HCT116 (cell line): ENCODE measurements at regions not wholly inside any gene's neighbourhood (a gene's known extent, or its start where the extent isn't known, plus 50 kb on each side); places are given as distances from the start of the nearest gene placed in this dataset.

ENCODE experiments used
- ATAC-seq: fragments of 200-7000 bp; cut with Tn5 transposase; 2 replicates; pipeline ENCODE4 v1.9.1; 2020; ENCODE audit warnings: mild to moderate bottlenecking, moderate library complexity
- BruUV-seq: library from RNA; stranded (reverse); fragments of 400-500 nt; replicated peaks from 2 replicates; lab custom pipeline; 2021; lab: Mats Ljungman, UMichigan
- CTCF ChIA-PET: fragments of 300-600 bp; sonication (Branson Sonifier 250); formaldehyde crosslinking; loops from one replicate; lab custom pipeline; 2021; ENCODE audit warnings: antibody characterized with exemption; lab: Charles Lee
- POLR2A ChIA-PET: fragments of 300-600, 350-600 bp; sonication (Branson Sonifier 250); formaldehyde crosslinking; loops from one replicate; lab custom pipeline; 2021; ENCODE audit warnings: antibody characterized with exemption; lab: Charles Lee
- RAD21 ChIA-PET, 2 experiments: fragments of 300-600 bp; sonication (Branson Sonifier 250); formaldehyde crosslinking; loops; one replicate each; lab custom pipeline; 2023; ENCODE audit warnings: low total read pairs in 2 of 2; ENCODE audit not compliant: uncharacterized antibody in 2 of 2, unreplicated experiment in 2 of 2, low non-redundant PET in 1 of 2; lab: Charles Lee
- DNase-seq: peaks from one replicate; pipeline ENCODE4 v3.0.0-alpha.2; 2010; ENCODE audit warnings: low read depth, low spot score
- H2AFZ ChIP-seq: fragments of 200-600 bp; shearing (Covaris generic), sonication (generic); 2 replicates; pipeline ENCODE4 v1.6.1; 2017; ENCODE audit warnings: low read depth, mixed run types, mixed read lengths, antibody characterized with exemption, low read length; ENCODE audit not compliant: poor library complexity, severe bottlenecking
- H3K27ac ChIP-seq: 2 replicates; pipeline ENCODE4 v1.5.1; 2012; ENCODE audit warnings: low read depth, low read length
- H3K27me3 ChIP-seq: fragments of 200-600 bp; sonication (generic); 2 replicates; pipeline ENCODE4 v1.6.1; 2016; ENCODE audit warnings: mixed run types, low read length, mixed read lengths; ENCODE audit not compliant: insufficient read depth
- H3K36me3 ChIP-seq, 2 experiments: fragments of 200-500 bp in 1 of 2; fragments of 200-600 bp in 1 of 2; sonication (Bioruptor generic) in 1 of 2; sonication (generic) in 1 of 2; 2 replicates each; pipeline versions ENCODE4 v1.5.1 to v1.6.1; 2014 to 2016; ENCODE audit warnings: low read length in 2 of 2, inconsistent platforms in 1 of 2, mixed read lengths in 1 of 2, mixed run types in 1 of 2; ENCODE audit not compliant: insufficient read depth in 2 of 2, control insufficient read depth in 1 of 2
- H3K4me1 ChIP-seq, 2 experiments: fragments of 200-600 bp in 1 of 2; sonication (generic) in 1 of 2; 2 replicates each; pipeline versions ENCODE4 v1.5.1 to v1.6.1; 2012 to 2017; ENCODE audit warnings: low read length in 2 of 2, inconsistent platforms in 1 of 2, mild to moderate bottlenecking in 1 of 2, mixed read lengths in 1 of 2, mixed run types in 1 of 2, moderate library complexity in 1 of 2; ENCODE audit not compliant: insufficient read depth in 2 of 2, control insufficient read depth in 1 of 2
- H3K4me2 ChIP-seq: fragments of 200-600 bp; sonication (generic); 2 replicates; pipeline ENCODE4 v1.6.1; 2017; ENCODE audit warnings: mixed run types, low read length, mixed read lengths
- H3K4me3 ChIP-seq, 2 experiments: fragments of 200-600 bp in 1 of 2; sonication (generic) in 1 of 2; replicated peaks in 1 of 2; 2 replicates each; pipeline ENCODE4 v1.5.1; 2011 to 2016; ENCODE audit warnings: low read length in 2 of 2, control low read depth in 1 of 2, low read depth in 1 of 2, mild to moderate bottlenecking in 1 of 2, mixed read lengths in 1 of 2, mixed run types in 1 of 2
- H3K79me2 ChIP-seq: fragments of 200-600 bp; sonication (generic); 2 replicates; pipeline ENCODE4 v1.6.1; 2017; ENCODE audit warnings: mild to moderate bottlenecking, mixed run types, low read length, moderate library complexity, mixed read lengths; ENCODE audit not compliant: insufficient read depth
- H3K9ac ChIP-seq: fragments of 200-600 bp; sonication (generic); 2 replicates; pipeline ENCODE4 v1.6.1; 2016; ENCODE audit warnings: low read length, mixed read lengths
- H3K9me2 ChIP-seq: fragments of 200-600 bp; sonication (generic), shearing (Covaris generic); 2 replicates; pipeline ENCODE4 v1.6.1; 2017; ENCODE audit warnings: mixed run types, mild to moderate bottlenecking, moderate library complexity; ENCODE audit not compliant: insufficient read depth
- H3K9me3 ChIP-seq, 2 experiments: fragments of 200-500 bp in 1 of 2; fragments of 200-600 bp in 1 of 2; sonication (Bioruptor generic) in 1 of 2; sonication (generic) in 1 of 2; 2 replicates each; pipeline ENCODE4 v1.6.1; 2014 to 2017; ENCODE audit warnings: low read length in 2 of 2, mixed read lengths in 2 of 2, inconsistent platforms in 1 of 2, low read depth in 1 of 2, mild to moderate bottlenecking in 1 of 2, mixed run types in 1 of 2, moderate library complexity in 1 of 2; ENCODE audit not compliant: control insufficient read depth in 1 of 2, insufficient read depth in 1 of 2
- H4K20me1 ChIP-seq: fragments of 200-600 bp; sonication (generic), shearing (Covaris generic); 2 replicates; pipeline ENCODE4 v1.6.1; 2017; ENCODE audit warnings: mixed run types, mild to moderate bottlenecking, moderate library complexity; ENCODE audit not compliant: insufficient read depth
- EGR1 ChIP-seq: IDR thresholded peaks from 2 replicates; pipeline ENCODE4 v1.6.1; 2012; ENCODE audit warnings: low read depth
- ELF1 ChIP-seq: IDR thresholded peaks from 2 replicates; pipeline ENCODE4 v1.6.1; 2012; ENCODE audit warnings: low read depth, borderline replicate concordance
- MAX ChIP-seq: IDR thresholded peaks from 2 replicates; pipeline ENCODE4 v1.6.1; 2012
- POLR2A ChIP-seq: IDR thresholded peaks from 2 replicates; pipeline ENCODE4 v1.7.0; 2011; ENCODE audit warnings: borderline replicate concordance; ENCODE audit not compliant: insufficient read depth, insufficient read length; ENCODE audit errors: extremely low read depth
- SIN3A ChIP-seq: IDR thresholded peaks from 2 replicates; pipeline ENCODE4 v1.6.1; 2012; ENCODE audit warnings: low read depth
- intact Hi-C: fragments of 100-400 bp; cut with micrococcal nuclease; formaldehyde crosslinking; loops from 2 replicates; pipeline ENCODE4 v1.10.0; 2022
- TF ChIP-seq, protein P1 (sequence below): IDR thresholded peaks from 2 replicates; pipeline ENCODE4 v1.6.1; 2011; ENCODE audit warnings: mild to moderate bottlenecking, low read length, moderate library complexity; ENCODE audit not compliant: insufficient replicate concordance; ENCODE audit errors: extremely low read depth
- TF ChIP-seq, protein P2 (sequence below): IDR thresholded peaks from 2 replicates; pipeline ENCODE4 v1.6.1; 2012

GRCh38 chr5:112549127-112549526, 130.1 kb upstream of the EPB41L4A start:
- Histone ChIP-seq H3K27ac (no peak overlapping the region), H3K27me3 (peaks cover 8% of the 10 kb centered on the region; the same call in 1 of the 2 replicates), H3K79me2 (no peaks in the 10 kb centered on the region), H3K36me3 (no peaks in the 10 kb centered on the region), H3K4me3 (no peak overlapping the region), H4K20me1 (no peaks in the 10 kb centered on the region), H3K9me2 (no peaks in the 10 kb centered on the region), H2AFZ (no peak overlapping the region), H3K9me3 (no peaks in the 10 kb centered on the region), H3K9ac (no peak overlapping the region), H3K4me1 (no peaks in the 10 kb centered on the region), H3K4me2 (no peak overlapping the region)
- intact Hi-C loops = loop anchor here (5.0 kb wide), 1 partner anchor 373 kb away; the partner anchor contains the start of gene REEP5
- no peak for TF ChIP-seq ELF1
- RAD21 ChIA-PET = no interaction called here
- POLR2A ChIA-PET = no interaction called here
- no TSS peak for BruUV-seq
- ATAC-seq (no peak), DNase-seq (no peak)
- CTCF ChIA-PET = no interaction called here

DNA sequence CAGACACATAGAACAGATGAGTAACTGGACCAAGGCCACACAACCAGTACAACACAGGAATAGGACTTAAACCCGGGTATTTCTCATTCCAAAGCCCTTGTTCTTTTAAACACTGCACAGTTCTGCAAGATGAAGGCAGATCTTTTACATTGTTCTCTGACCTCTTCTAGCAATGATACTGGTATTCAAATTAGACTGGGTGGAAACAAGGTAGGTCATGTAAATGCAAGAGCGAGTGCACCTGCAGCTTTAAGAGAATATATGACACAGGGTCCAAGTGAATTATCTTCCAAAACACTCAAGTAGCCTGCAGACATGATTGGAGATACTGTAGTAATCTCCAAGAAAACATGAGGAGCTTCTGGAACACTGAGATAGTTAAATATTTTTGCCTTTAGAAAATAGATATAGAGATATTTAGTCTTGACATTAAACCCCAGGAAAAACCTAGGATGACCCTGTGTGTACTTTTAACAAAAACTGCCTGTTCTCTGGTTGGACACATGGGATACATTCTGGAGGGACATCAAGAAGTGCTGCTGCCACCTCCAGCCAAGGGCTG, 130.6 kb upstream of the EPB41L4A start:
- intact Hi-C loops = loop anchor here (2.0 to 5.0 kb wide), 3 partner anchors 298 to 415 kb away; partner anchors contain the start of gene REEP5
- RAD21 ChIA-PET = no interaction called here
- POLR2A ChIA-PET = no interaction called here
- ATAC-seq (no peak), DNase-seq (no peak)
- Histone ChIP-seq H3K79me2 (no peaks in the 10 kb centered on the region), H3K9me2 (no peaks in the 10 kb centered on the region), H3K4me2 (no peak overlapping the region), H3K9me3 (no peaks in the 10 kb centered on the region), H3K27ac (no peak overlapping the region), H2AFZ (no peak overlapping the region)
- CTCF ChIA-PET = no interaction called here
- TF ChIP-seq POLR2A = no peak
- TF ChIP-seq EGR1 = no peak
- TF ChIP-seq, protein P1, sequence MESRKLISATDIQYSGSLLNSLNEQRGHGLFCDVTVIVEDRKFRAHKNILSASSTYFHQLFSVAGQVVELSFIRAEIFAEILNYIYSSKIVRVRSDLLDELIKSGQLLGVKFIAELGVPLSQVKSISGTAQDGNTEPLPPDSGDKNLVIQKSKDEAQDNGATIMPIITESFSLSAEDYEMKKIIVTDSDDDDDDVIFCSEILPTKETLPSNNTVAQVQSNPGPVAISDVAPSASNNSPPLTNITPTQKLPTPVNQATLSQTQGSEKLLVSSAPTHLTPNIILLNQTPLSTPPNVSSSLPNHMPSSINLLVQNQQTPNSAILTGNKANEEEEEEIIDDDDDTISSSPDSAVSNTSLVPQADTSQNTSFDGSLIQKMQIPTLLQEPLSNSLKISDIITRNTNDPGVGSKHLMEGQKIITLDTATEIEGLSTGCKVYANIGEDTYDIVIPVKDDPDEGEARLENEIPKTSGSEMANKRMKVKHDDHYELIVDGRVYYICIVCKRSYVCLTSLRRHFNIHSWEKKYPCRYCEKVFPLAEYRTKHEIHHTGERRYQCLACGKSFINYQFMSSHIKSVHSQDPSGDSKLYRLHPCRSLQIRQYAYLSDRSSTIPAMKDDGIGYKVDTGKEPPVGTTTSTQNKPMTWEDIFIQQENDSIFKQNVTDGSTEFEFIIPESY = no peak
- no peak for TF ChIP-seq SIN3A
- no peak for TF ChIP-seq MAX
- TF ChIP-seq, protein P2, sequence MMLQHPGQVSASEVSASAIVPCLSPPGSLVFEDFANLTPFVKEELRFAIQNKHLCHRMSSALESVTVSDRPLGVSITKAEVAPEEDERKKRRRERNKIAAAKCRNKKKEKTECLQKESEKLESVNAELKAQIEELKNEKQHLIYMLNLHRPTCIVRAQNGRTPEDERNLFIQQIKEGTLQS = no peak
- TF ChIP-seq, all 23 proteins: peak for 0
- H3K27me3 ChIP-seq = peaks cover 8% of the 10 kb centered on the region; the same call in 1 of the 2 replicates
- H3K36me3 ChIP-seq = no peaks in the 10 kb centered on the region
- no peak overlapping the region for H3K9ac ChIP-seq
- H4K20me1 ChIP-seq = no peaks in the 10 kb centered on the region
- BruUV-seq = no TSS peak
- H3K4me1 ChIP-seq = no peaks in the 10 kb centered on the region
- no peak overlapping the region for H3K4me3 ChIP-seq
